H1 (cell line): ENCODE measurements at regions not wholly inside any gene's neighbourhood (a gene's known extent, or its start where the extent isn't known, plus 50 kb on each side); places are given as distances from the start of the nearest gene placed in this dataset.

Experiments
- CREB1 ChIP-seq: IDR thresholded peaks from 2 replicates; pipeline ENCODE4 v1.6.1; 2012; ENCODE audit warnings: inconsistent platforms
- FOSL1 ChIP-seq: IDR thresholded peaks from 2 replicates; pipeline ENCODE4 v1.6.1; 2011; ENCODE audit warnings: mild to moderate bottlenecking, low read depth, low read length, moderate library complexity; ENCODE audit not compliant: insufficient read depth
- GTF2F1 ChIP-seq: IDR thresholded peaks from 2 replicates; pipeline ENCODE4 v1.6.1; 2012; ENCODE audit warnings: low read depth, low read length, improper control_type of control experiment, borderline replicate concordance
- HDAC6 ChIP-seq: IDR thresholded peaks from one replicate; pipeline ENCODE4 v1.7.1; 2012; ENCODE audit warnings: low read depth, mild to moderate bottlenecking, inconsistent platforms, low read length, moderate library complexity
- KDM5A ChIP-seq: fragments of 200-600 bp; IDR thresholded peaks from 2 replicates; pipeline ENCODE4 v1.7.1; 2012; ENCODE audit warnings: mild to moderate bottlenecking, low read length, inconsistent platforms, mixed read lengths
- POLR2A ChIP-seq, 2 experiments: IDR thresholded peaks; 1 replicate in 1 of 2; 2 replicates in 1 of 2; pipeline ENCODE4 v1.6.1; 2011; ENCODE audit warnings: low read depth in 2 of 2, low read length in 2 of 2, mild to moderate bottlenecking in 2 of 2; ENCODE audit errors: control extremely low read depth in 1 of 2
- SIX5 ChIP-seq: IDR thresholded peaks from 2 replicates; pipeline ENCODE4 v1.6.1; 2011; ENCODE audit warnings: mild to moderate bottlenecking, low read depth, low read length
- SP4 ChIP-seq: IDR thresholded peaks from 2 replicates; pipeline ENCODE4 v1.6.1; 2012; ENCODE audit warnings: low read length, inconsistent platforms
- TF ChIP-seq, protein P1 (sequence below): fragments of 300-600 bp; sonication (generic); IDR thresholded peaks from 2 replicates; pipeline ENCODE4 v1.7.1; 2012; ENCODE audit warnings: low read length, moderate library complexity, mild to moderate bottlenecking, inconsistent platforms; ENCODE audit not compliant: insufficient replicate concordance
- TF ChIP-seq, protein P2 (sequence below), 3 experiments: IDR thresholded peaks; 1 replicate in 2 of 3; 2 replicates in 1 of 3; pipeline versions ENCODE4 v1.5.1 to v1.6.1; 2011; ENCODE audit warnings: low read length in 3 of 3, mild to moderate bottlenecking in 3 of 3, inconsistent platforms in 2 of 3, low read depth in 1 of 3, moderate library complexity in 1 of 3; ENCODE audit not compliant: insufficient read depth in 1 of 3; ENCODE audit errors: control extremely low read depth in 1 of 3
- TF ChIP-seq, protein P3 (sequence below): IDR thresholded peaks from 2 replicates; pipeline ENCODE4 v1.6.1; 2012; ENCODE audit warnings: inconsistent platforms

DNA sequence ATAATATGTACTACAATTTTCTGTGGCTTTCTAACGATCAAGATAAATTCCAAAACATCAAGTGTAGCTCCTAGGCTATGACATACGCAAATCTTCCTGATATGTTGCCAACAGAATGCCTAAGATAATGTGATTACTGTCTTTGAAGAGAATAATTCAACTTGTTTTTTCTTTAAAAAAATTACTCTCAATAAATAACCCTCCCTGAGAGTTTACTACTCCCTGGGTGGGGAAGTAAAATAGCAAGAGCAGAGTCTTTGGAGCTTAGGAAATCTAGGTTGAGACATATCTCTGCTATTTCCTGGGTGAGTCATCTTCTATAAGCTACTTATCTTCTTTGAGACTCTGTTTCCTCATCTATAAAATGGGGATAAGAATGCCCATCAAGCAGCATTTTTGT is 201.2 kb downstream of the ACTL7B start (continued):
- TF ChIP-seq, protein P1, sequence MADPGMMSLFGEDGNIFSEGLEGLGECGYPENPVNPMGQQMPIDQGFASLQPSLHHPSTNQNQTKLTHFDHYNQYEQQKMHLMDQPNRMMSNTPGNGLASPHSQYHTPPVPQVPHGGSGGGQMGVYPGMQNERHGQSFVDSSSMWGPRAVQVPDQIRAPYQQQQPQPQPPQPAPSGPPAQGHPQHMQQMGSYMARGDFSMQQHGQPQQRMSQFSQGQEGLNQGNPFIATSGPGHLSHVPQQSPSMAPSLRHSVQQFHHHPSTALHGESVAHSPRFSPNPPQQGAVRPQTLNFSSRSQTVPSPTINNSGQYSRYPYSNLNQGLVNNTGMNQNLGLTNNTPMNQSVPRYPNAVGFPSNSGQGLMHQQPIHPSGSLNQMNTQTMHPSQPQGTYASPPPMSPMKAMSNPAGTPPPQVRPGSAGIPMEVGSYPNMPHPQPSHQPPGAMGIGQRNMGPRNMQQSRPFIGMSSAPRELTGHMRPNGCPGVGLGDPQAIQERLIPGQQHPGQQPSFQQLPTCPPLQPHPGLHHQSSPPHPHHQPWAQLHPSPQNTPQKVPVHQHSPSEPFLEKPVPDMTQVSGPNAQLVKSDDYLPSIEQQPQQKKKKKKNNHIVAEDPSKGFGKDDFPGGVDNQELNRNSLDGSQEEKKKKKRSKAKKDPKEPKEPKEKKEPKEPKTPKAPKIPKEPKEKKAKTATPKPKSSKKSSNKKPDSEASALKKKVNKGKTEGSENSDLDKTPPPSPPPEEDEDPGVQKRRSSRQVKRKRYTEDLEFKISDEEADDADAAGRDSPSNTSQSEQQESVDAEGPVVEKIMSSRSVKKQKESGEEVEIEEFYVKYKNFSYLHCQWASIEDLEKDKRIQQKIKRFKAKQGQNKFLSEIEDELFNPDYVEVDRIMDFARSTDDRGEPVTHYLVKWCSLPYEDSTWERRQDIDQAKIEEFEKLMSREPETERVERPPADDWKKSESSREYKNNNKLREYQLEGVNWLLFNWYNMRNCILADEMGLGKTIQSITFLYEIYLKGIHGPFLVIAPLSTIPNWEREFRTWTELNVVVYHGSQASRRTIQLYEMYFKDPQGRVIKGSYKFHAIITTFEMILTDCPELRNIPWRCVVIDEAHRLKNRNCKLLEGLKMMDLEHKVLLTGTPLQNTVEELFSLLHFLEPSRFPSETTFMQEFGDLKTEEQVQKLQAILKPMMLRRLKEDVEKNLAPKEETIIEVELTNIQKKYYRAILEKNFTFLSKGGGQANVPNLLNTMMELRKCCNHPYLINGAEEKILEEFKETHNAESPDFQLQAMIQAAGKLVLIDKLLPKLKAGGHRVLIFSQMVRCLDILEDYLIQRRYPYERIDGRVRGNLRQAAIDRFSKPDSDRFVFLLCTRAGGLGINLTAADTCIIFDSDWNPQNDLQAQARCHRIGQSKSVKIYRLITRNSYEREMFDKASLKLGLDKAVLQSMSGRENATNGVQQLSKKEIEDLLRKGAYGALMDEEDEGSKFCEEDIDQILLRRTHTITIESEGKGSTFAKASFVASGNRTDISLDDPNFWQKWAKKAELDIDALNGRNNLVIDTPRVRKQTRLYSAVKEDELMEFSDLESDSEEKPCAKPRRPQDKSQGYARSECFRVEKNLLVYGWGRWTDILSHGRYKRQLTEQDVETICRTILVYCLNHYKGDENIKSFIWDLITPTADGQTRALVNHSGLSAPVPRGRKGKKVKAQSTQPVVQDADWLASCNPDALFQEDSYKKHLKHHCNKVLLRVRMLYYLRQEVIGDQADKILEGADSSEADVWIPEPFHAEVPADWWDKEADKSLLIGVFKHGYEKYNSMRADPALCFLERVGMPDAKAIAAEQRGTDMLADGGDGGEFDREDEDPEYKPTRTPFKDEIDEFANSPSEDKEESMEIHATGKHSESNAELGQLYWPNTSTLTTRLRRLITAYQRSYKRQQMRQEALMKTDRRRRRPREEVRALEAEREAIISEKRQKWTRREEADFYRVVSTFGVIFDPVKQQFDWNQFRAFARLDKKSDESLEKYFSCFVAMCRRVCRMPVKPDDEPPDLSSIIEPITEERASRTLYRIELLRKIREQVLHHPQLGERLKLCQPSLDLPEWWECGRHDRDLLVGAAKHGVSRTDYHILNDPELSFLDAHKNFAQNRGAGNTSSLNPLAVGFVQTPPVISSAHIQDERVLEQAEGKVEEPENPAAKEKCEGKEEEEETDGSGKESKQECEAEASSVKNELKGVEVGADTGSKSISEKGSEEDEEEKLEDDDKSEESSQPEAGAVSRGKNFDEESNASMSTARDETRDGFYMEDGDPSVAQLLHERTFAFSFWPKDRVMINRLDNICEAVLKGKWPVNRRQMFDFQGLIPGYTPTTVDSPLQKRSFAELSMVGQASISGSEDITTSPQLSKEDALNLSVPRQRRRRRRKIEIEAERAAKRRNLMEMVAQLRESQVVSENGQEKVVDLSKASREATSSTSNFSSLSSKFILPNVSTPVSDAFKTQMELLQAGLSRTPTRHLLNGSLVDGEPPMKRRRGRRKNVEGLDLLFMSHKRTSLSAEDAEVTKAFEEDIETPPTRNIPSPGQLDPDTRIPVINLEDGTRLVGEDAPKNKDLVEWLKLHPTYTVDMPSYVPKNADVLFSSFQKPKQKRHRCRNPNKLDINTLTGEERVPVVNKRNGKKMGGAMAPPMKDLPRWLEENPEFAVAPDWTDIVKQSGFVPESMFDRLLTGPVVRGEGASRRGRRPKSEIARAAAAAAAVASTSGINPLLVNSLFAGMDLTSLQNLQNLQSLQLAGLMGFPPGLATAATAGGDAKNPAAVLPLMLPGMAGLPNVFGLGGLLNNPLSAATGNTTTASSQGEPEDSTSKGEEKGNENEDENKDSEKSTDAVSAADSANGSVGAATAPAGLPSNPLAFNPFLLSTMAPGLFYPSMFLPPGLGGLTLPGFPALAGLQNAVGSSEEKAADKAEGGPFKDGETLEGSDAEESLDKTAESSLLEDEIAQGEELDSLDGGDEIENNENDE, result no peak
- no peak for TF ChIP-seq KDM5A
- TF ChIP-seq POLR2A (IDR thresholded peaks at IDR 0.05; ENCODE audit: control extremely low read depth in 1 of 2, low read depth in 2 of 2, low read length in 2 of 2), result no peak
- TF ChIP-seq, protein P2, sequence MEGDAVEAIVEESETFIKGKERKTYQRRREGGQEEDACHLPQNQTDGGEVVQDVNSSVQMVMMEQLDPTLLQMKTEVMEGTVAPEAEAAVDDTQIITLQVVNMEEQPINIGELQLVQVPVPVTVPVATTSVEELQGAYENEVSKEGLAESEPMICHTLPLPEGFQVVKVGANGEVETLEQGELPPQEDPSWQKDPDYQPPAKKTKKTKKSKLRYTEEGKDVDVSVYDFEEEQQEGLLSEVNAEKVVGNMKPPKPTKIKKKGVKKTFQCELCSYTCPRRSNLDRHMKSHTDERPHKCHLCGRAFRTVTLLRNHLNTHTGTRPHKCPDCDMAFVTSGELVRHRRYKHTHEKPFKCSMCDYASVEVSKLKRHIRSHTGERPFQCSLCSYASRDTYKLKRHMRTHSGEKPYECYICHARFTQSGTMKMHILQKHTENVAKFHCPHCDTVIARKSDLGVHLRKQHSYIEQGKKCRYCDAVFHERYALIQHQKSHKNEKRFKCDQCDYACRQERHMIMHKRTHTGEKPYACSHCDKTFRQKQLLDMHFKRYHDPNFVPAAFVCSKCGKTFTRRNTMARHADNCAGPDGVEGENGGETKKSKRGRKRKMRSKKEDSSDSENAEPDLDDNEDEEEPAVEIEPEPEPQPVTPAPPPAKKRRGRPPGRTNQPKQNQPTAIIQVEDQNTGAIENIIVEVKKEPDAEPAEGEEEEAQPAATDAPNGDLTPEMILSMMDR (IDR thresholded peaks at IDR 0.05; ENCODE audit: control extremely low read depth in 1 of 3, insufficient read depth in 1 of 3, low read depth in 1 of 3, low read length in 3 of 3), result no peak
- TF ChIP-seq GTF2F1, result no peak
- TF ChIP-seq SIX5, result no peak
- TF ChIP-seq CREB1, result no peak
- TF ChIP-seq, protein P3, sequence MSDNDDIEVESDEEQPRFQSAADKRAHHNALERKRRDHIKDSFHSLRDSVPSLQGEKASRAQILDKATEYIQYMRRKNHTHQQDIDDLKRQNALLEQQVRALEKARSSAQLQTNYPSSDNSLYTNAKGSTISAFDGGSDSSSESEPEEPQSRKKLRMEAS, result no peak
- no peak for TF ChIP-seq HDAC6
- TF ChIP-seq SP4, result no peak
- TF ChIP-seq FOSL1, result no peak
